ENCODE measurements at regions not wholly inside any gene's neighbourhood (a gene's known extent, or its start where the extent isn't known, plus 50 kb on each side); places are given as distances from the start of the nearest gene placed in this dataset.

- DNase-seq, result no peak
Measured at GRCh38 chr11:71307811-71308645, 55.7 kb upstream of the SHANK2 start.

GRCh38 chr11:71305451-71306125 is 53.2 kb upstream of the SHANK2 start:
- no peak for DNase-seq

- no peak for DNase-seq
Measured at GRCh38 chr11:71305041-71305440, 52.7 kb upstream of the SHANK2 start.

GRCh38 chr11:71304491-71304890 is 52.1 kb upstream of the SHANK2 start:
- no peak for DNase-seq

GRCh38 chr11:71304045-71304444 is 51.7 kb upstream of the SHANK2 start:
- DNase-seq, result no peak

GRCh38 chr11:71302911-71303310 is 50.5 kb upstream of the SHANK2 start:
- DNase-seq, result no peak

GRCh38 chr11:71302534-71302909 is 50.1 kb upstream of the SHANK2 start:
- DNase-seq, result no peak
